ENCODE measurements at regions not wholly inside any gene's neighbourhood (a gene's known extent, or its start where the extent isn't known, plus 50 kb on each side); places are given as distances from the start of the nearest gene placed in this dataset.

- no peak for DNase-seq (ENCODE audit: low read depth in 3 of 3, low spot score in 1 of 3)
Observed at GRCh38 chr1:244341455-244342450, 110.0 kb downstream of the ADSS2 start.

- no peak for DNase-seq (ENCODE audit: low read depth in 3 of 3, low spot score in 1 of 3)
Observed at GRCh38 chr1:244344001-244344400, 107.7 kb downstream of the ADSS2 start.

DNA sequence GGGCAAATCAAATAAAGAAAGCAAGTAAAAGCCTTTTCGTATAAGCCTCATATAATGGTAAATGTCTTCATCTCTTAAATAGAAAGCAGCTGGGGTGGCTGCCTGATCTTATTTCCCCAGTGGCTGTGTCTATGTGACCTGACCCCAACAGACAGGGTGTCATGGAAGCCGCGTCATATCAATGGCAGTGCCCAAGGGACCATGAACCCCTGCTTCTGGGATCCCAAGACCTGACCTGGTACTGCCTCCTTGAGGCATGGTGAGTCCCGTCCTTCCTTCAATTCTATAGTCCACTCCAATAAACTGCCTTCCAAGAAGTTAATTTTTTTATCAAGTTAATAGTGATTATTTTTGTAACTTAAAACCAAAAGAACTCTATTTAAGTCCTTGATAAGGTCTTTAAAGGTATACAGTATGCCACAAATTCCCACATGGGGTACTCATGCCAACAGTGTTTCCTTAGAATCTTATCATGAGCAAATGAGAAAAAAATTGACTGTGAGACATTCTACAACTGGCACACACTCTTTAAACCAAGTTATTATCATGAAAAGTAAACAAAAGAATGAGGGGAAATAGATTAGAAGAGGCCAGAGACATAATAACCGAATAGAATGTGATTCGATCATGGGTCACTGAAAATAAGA lies 104.6 kb downstream of the ADSS2 start:
- DNase-seq (ENCODE audit: low read depth in 3 of 3, low spot score in 1 of 3) = no peak

DNA sequence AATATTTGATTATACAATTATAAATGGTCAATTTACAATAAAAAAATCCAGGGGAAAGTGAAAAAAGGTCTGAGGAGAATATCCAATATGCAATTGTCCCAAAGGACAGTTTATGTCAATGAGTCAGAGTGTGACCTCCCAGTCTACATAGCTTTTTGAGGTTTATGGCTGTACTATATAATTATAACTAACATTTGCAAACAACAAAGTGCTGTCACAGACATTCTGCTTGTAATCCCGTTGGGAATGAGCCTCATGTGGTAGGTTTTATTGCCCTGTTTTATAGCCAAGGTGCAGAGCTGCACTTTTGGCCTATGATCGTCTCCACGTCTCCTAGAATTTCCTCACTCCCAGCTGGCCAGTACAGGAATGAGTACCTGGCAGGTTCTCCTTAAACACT lies 103.8 kb downstream of the ADSS2 start:
- DNase-seq (ENCODE audit: low read depth in 3 of 3, low spot score in 1 of 3) = no peak

GRCh38 chr1:244349103-244349531 lies 102.6 kb downstream of the ADSS2 start:
- DNase-seq (ENCODE audit: low read depth in 3 of 3, low spot score in 1 of 3) = no peak

DNA sequence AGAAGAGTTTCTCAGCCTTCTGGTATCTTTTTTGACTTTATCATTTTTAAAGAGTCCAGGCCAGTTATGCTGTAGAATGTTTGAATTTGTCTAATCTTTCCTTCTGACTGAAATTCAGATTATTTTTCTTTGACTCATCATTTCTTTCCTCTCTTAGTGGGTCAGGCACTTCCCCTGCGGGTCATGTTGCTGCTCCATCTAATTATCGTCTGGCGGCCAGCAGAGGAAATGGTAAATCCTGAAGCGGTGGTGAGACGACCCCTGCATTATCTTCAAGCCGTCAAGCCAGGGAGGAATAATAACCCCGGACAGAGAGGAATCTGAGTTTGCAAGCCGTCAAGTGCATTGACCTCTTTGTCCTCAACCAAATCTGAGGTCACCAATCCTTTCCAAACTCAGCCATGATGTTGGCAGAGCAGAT lies 102.1 kb downstream of the ADSS2 start:
- no peak for DNase-seq (ENCODE audit: low read depth in 3 of 3, low spot score in 1 of 3)

DNA sequence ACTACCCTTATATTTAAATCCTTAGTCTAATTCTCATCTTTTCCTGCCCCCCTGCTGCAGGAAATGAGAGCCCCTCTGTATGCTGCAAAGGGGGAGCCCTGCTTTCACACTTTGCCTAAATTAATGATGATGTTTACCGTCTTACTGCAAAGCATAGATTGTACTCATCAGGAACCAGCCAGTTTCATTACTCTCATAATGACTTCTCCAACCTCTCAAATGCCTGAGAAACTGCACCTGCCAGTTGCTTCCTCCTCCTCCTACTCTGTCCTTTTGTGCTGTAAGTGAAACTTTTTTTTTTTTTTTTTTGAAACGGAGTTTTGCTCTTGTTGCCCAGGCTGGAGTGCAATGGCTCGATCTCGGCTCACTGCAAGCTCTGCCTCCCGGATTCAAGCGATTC lies 101.7 kb downstream of the ADSS2 start:
- DNase-seq (ENCODE audit: low read depth in 3 of 3, low spot score in 1 of 3) = no peak

GRCh38 chr1:244352156-244352830 lies 99.4 kb downstream of the ADSS2 start:
- DNase-seq (ENCODE audit: low read depth in 3 of 3, low spot score in 1 of 3) = no peak

GRCh38 chr1:244353551-244354091 lies 98.1 kb downstream of the ADSS2 start:
- no peak for DNase-seq (ENCODE audit: low read depth in 3 of 3, low spot score in 1 of 3)

DNA sequence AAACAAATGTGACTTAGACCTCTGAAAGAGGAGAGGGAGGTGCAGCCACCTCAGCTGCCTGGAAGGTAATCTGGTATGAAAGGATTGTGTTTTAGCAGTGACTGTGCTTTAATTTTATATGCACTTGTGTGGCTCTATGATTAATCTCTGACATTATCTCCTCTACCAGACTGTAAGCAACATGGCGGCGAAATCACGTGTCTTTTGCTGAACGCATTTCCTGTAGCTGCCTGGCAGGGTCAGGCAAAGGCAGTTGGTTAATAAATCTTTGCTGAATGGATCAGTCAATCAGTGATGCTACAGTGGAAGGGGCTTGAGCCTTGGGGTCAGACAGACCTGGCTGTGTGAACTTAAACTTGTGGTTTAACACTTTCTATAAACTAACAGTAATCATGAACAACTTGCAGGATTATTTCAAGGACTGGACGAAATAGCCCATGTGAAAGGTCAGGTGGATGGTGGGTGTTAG lies 96.9 kb downstream of the ADSS2 start:
- no peak for DNase-seq (ENCODE audit: low read depth in 3 of 3, low spot score in 1 of 3)

DNA sequence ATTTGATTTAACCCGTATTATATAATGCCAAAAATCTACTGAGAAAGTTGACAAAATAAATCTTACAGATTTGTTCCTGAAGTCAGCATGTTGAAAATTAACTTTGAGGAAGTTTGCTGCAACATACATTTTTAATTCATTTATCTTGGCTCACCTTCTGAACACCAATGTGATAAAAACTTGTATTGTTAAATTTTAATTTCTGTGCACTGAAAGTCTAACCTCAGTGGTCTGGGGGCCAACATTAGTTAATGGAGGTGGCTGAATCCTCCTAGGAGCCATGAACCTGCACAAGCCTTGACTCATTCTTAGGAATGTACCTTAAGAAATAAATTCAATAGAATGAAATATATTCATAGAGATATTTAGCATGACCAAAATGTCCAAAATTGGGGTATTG lies 95.3 kb downstream of the ADSS2 start:
- no peak for DNase-seq (ENCODE audit: low read depth in 3 of 3, low spot score in 1 of 3)

All from stimulated activated CD4-positive, alpha-beta T cell treated with anti-CD3 and anti-CD28 coated beads, TNF-alpha, amount 100 ng/mL, for 1 hour (primary cell).